WTC11 (cell line): ENCODE measurements at regions not wholly inside any gene's neighbourhood (a gene's known extent, or its start where the extent isn't known, plus 50 kb on each side); places are given as distances from the start of the nearest gene placed in this dataset.

ENCODE experiments used
- ATAC-seq: fragments of 200-7000 bp; cut with Tn5 transposase; 2 replicates; pipeline ENCODE4 v1.10.0; 2021; ENCODE audit warnings: mild to moderate bottlenecking, moderate library complexity
- CTCF ChIA-PET: fragments of 300-600 bp; sonication (Branson Sonifier 250); formaldehyde crosslinking; loops from one replicate; lab custom pipeline; 2021; ENCODE audit warnings: antibody characterized with exemption; lab: Charles Lee
- POLR2A ChIA-PET: fragments of 350-600 bp; sonication (Branson Sonifier 250); formaldehyde crosslinking; loops from one replicate; lab custom pipeline; 2021; ENCODE audit warnings: antibody characterized with exemption; lab: Charles Lee
- DNase-seq: peaks from one replicate; pipeline ENCODE4 v3.0.0; 2021; ENCODE audit warnings: low spot score
- H3K27ac Mint-ChIP-seq: 2 replicates; pipeline ENCODE4 v1.8.0; 2021; ENCODE audit warnings: mixed read lengths
- H3K27me3 Mint-ChIP-seq: 2 replicates; pipeline ENCODE4 v1.8.0; 2021; ENCODE audit warnings: low read depth, mild to moderate bottlenecking, moderate library complexity, mixed read lengths
- H3K36me3 Mint-ChIP-seq: 2 replicates; pipeline ENCODE4 v1.8.0; 2021; ENCODE audit warnings: mixed read lengths
- H3K4me1 Mint-ChIP-seq: 2 replicates; pipeline ENCODE4 v1.8.0; 2022; ENCODE audit warnings: mixed read lengths
- H3K4me3 Mint-ChIP-seq: 2 replicates; pipeline ENCODE4 v1.8.0; 2021; ENCODE audit warnings: mild to moderate bottlenecking, moderate library complexity, mixed read lengths
- H3K9me3 Mint-ChIP-seq: 2 replicates; pipeline ENCODE4 v1.8.0; 2021; ENCODE audit warnings: mixed read lengths
- AFF4 ChIP-seq: sonication (generic); formaldehyde crosslinking; IDR thresholded peaks from 2 replicates; pipeline ENCODE4 v1.8.1; 2023; ENCODE audit warnings: mild to moderate bottlenecking, missing genetic modification reagents, borderline replicate concordance
- ARID4B ChIP-seq: sonication (generic); formaldehyde crosslinking; IDR thresholded peaks from 2 replicates; pipeline ENCODE4 v1.8.0; 2023; ENCODE audit warnings: missing genetic modification reagents, mild to moderate bottlenecking, borderline replicate concordance
- GTF2I ChIP-seq: fragments of 250-450 bp; sonication (Bioruptor Pico); conservative IDR thresholded peaks from 2 replicates; pipeline ENCODE4 v1.4.0; 2021; ENCODE audit warnings: mild to moderate bottlenecking
- IRF1 ChIP-seq: sonication (generic); formaldehyde crosslinking; IDR thresholded peaks from 2 replicates; pipeline ENCODE4 v1.8.0; 2023; ENCODE audit warnings: missing genetic modification reagents
- MLX ChIP-seq: sonication (generic); formaldehyde crosslinking; IDR thresholded peaks from 2 replicates; pipeline ENCODE4 v1.8.1; 2023; ENCODE audit warnings: mild to moderate bottlenecking, missing genetic modification reagents, moderate library complexity
- MXD4 ChIP-seq: fragments of 250-450 bp; sonication (Bioruptor Pico); IDR thresholded peaks from 2 replicates; pipeline ENCODE4 v1.8.0; 2021; ENCODE audit warnings: mild to moderate bottlenecking, moderate library complexity, borderline replicate concordance
- STAT6 ChIP-seq: sonication (generic); formaldehyde crosslinking; conservative IDR thresholded peaks from 2 replicates; pipeline ENCODE4 v1.8.1; 2023; ENCODE audit warnings: mild to moderate bottlenecking, low read depth, missing genetic modification reagents, moderate library complexity
- TEAD1 ChIP-seq: sonication (generic); formaldehyde crosslinking; IDR thresholded peaks from 2 replicates; pipeline ENCODE4 v1.8.0; 2022; ENCODE audit warnings: mild to moderate bottlenecking, missing genetic modification reagents
- TEAD4 ChIP-seq: sonication (generic); formaldehyde crosslinking; IDR thresholded peaks from 2 replicates; pipeline ENCODE4 v1.8.0; 2022; ENCODE audit warnings: mild to moderate bottlenecking, missing genetic modification reagents
- ZBTB21 ChIP-seq: sonication (generic); formaldehyde crosslinking; IDR thresholded peaks from 2 replicates; pipeline ENCODE4 v1.8.1; 2023; ENCODE audit warnings: mild to moderate bottlenecking, missing genetic modification reagents, borderline replicate concordance
- ZMAT4 ChIP-seq: fragments of 250-450 bp; sonication (Bioruptor Pico); IDR thresholded peaks from 2 replicates; pipeline ENCODE4 v1.9.0; 2021; ENCODE audit warnings: mild to moderate bottlenecking
- ZNF121 ChIP-seq: sonication (generic); formaldehyde crosslinking; IDR thresholded peaks from 2 replicates; pipeline ENCODE4 v1.8.0; 2023; ENCODE audit warnings: missing genetic modification reagents
- ZNF423 ChIP-seq: fragments of 250-450 bp; sonication (Bioruptor Pico); IDR thresholded peaks from 2 replicates; pipeline ENCODE4 v2.1.2; 2022; ENCODE audit warnings: mild to moderate bottlenecking, moderate library complexity

- no peak for TF ChIP-seq ARID4B (CRISPR knock-in tag)
- TF ChIP-seq TEAD4 (CRISPR knock-in tag), result no peak
These were observed 231.1 kb upstream of the CA10 start (continued) for GRCh38 chr17:52389632-52390031.

- ATAC-seq (no peak), DNase-seq (no peak)
- H3K36me3 Mint-ChIP-seq, result peaks cover 47% of the 10 kb centered on the region
- TF ChIP-seq TEAD1 (CRISPR knock-in tag) (no peak), ZBTB21 (CRISPR knock-in tag) (no peak), STAT6 (CRISPR knock-in tag) (no peak), GTF2I (CRISPR knock-in tag) (no peak), MLX (CRISPR knock-in tag) (no peak)
- no peak overlapping the region for H3K4me3 Mint-ChIP-seq
- H3K27me3 Mint-ChIP-seq, result peaks cover 6% of the 10 kb centered on the region
- CTCF ChIA-PET, result no interaction called here
- H3K4me1 Mint-ChIP-seq, result no peaks in the 10 kb centered on the region
- peaks cover 67% of the 10 kb centered on the region for H3K9me3 Mint-ChIP-seq
- H3K27ac Mint-ChIP-seq, result no peak overlapping the region
- POLR2A ChIA-PET, result no interaction called here
These were observed 230.4 kb upstream of the CA10 start for GRCh38 chr17:52388941-52389340.

- H3K27ac Mint-ChIP-seq, result no peak overlapping the region
- peaks cover 50% of the 10 kb centered on the region for H3K36me3 Mint-ChIP-seq
- DNase-seq, result no peak
- peaks cover 2% of the 10 kb centered on the region for H3K27me3 Mint-ChIP-seq
- H3K4me1 Mint-ChIP-seq, result no peaks in the 10 kb centered on the region
- no peak overlapping the region for H3K4me3 Mint-ChIP-seq
- peaks cover 66% of the 10 kb centered on the region for H3K9me3 Mint-ChIP-seq
- ChIA-PET CTCF (no interaction called here), POLR2A (no interaction called here)
- TF ChIP-seq ZNF121 (CRISPR knock-in tag) (no peak), AFF4 (no peak), ZNF423 (CRISPR knock-in tag) (no peak), MXD4 (no peak), ZMAT4 (no peak), IRF1 (CRISPR knock-in tag) (no peak)
- TF ChIP-seq, all 79 proteins: peak for 0
- no peak for ATAC-seq
These were observed 226.2 kb upstream of the CA10 start for GRCh38 chr17:52384695-52385094.
